AG04450 (cell line): ENCODE measurements at regions not wholly inside any gene's neighbourhood (a gene's known extent, or its start where the extent isn't known, plus 50 kb on each side); places are given as distances from the start of the nearest gene placed in this dataset.

Experiments
- CTCF ChIA-PET: fragments of 300-600, 350-600 bp; formaldehyde crosslinking; extraction: SDS; loops from one replicate; lab custom pipeline; 2022; ENCODE audit warnings: antibody characterized with exemption, inconsistent platforms; lab: Charles Lee
- POLR2A ChIA-PET: fragments of 350-600 bp; formaldehyde crosslinking; extraction: SDS; loops from one replicate; lab custom pipeline; 2021; ENCODE audit warnings: antibody characterized with exemption, inconsistent platforms; lab: Yijun Ruan, JAX
- DNase-seq: peaks from one replicate; pipeline ENCODE4 v3.0.0-alpha.2; 2011; ENCODE audit warnings: low read depth, low spot score
- H3K27ac ChIP-seq: one replicate; pipeline ENCODE4 v1.5.1; 2012; ENCODE audit warnings: low read depth, low read length, control low read depth
- H3K27me3 ChIP-seq: one replicate; pipeline ENCODE4 v1.6.0; 2012; ENCODE audit warnings: low read length; ENCODE audit not compliant: control insufficient read depth, insufficient read depth
- H3K4me3 ChIP-seq: 2 replicates; pipeline ENCODE4 v1.5.1; 2011; ENCODE audit warnings: mild to moderate bottlenecking, low read depth, low read length, control low read depth
- H3K9me3 ChIP-seq: 2 replicates; pipeline ENCODE4 v1.5.1; 2012; ENCODE audit warnings: low read length; ENCODE audit not compliant: control insufficient read depth, insufficient read depth
- TF ChIP-seq, protein P1 (sequence below): IDR thresholded peaks from 2 replicates; pipeline ENCODE4 v1.5.1; 2011; ENCODE audit warnings: low read depth, low read length, control low read depth, inconsistent platforms

DNA sequence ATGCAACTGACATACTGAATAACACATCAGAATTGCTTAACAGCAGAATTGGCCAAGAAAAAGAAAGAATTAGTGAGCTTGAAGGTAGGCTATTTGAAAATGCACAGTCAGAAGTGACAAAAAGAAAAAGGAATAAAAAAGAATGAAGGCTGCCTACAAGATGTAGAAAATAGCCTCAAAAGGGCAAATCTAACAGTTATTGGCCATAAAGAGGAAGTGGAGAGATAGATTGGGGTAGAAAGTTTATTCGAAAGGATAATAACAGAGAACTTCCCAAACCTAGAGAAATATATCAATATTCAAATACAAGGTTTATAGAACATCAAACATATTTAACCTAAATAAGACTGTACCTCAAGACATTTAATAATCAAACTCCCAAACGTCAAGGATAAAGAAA, 67.5 kb downstream of the ATP6V1G3 start:
- TF ChIP-seq, protein P1, sequence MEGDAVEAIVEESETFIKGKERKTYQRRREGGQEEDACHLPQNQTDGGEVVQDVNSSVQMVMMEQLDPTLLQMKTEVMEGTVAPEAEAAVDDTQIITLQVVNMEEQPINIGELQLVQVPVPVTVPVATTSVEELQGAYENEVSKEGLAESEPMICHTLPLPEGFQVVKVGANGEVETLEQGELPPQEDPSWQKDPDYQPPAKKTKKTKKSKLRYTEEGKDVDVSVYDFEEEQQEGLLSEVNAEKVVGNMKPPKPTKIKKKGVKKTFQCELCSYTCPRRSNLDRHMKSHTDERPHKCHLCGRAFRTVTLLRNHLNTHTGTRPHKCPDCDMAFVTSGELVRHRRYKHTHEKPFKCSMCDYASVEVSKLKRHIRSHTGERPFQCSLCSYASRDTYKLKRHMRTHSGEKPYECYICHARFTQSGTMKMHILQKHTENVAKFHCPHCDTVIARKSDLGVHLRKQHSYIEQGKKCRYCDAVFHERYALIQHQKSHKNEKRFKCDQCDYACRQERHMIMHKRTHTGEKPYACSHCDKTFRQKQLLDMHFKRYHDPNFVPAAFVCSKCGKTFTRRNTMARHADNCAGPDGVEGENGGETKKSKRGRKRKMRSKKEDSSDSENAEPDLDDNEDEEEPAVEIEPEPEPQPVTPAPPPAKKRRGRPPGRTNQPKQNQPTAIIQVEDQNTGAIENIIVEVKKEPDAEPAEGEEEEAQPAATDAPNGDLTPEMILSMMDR, result no peak
- ChIA-PET POLR2A (no interaction called here), CTCF (no interaction called here)
- Histone ChIP-seq H3K27ac (no peak overlapping the region), H3K4me3 (no peak overlapping the region), H3K27me3 (no peaks in the 10 kb centered on the region), H3K9me3 (no peaks in the 10 kb centered on the region)
- no peak for DNase-seq

GRCh38 chr1:198472119-198472518, 68.4 kb downstream of the ATP6V1G3 start:
- Histone ChIP-seq H3K9me3 (no peaks in the 10 kb centered on the region), H3K27ac (no peak overlapping the region), H3K27me3 (no peaks in the 10 kb centered on the region), H3K4me3 (no peak overlapping the region)
- DNase-seq, result no peak
- ChIA-PET POLR2A (no interaction called here), CTCF (interaction anchor here (0.6 kb wide), 1 partner anchor 1346 kb away, joined by 4 read pairs; no protein-coding TSS in a partner anchor)
- TF ChIP-seq, protein P1, result no peak

- DNase-seq, result no peak
- TF ChIP-seq, protein P1, result no peak
- ChIA-PET POLR2A (interaction anchor here (0.8 kb wide), 1 partner anchor 141 kb away, joined by 3 read pairs; no protein-coding TSS in a partner anchor), CTCF (interaction anchor here (0.8 to 3.8 kb wide), 6 partner anchors 12 to 379 kb away, joined by 3 to 34 read pairs (median 4); no protein-coding TSS in a partner anchor)
- no peaks in the 10 kb centered on the region for H3K9me3 ChIP-seq
- no peak overlapping the region for H3K4me3 ChIP-seq
- no peaks in the 10 kb centered on the region for H3K27me3 ChIP-seq
- no peak overlapping the region for H3K27ac ChIP-seq
These were observed 72.6 kb downstream of the ATP6V1G3 start for GRCh38 chr1:198467907-198468306.

DNA sequence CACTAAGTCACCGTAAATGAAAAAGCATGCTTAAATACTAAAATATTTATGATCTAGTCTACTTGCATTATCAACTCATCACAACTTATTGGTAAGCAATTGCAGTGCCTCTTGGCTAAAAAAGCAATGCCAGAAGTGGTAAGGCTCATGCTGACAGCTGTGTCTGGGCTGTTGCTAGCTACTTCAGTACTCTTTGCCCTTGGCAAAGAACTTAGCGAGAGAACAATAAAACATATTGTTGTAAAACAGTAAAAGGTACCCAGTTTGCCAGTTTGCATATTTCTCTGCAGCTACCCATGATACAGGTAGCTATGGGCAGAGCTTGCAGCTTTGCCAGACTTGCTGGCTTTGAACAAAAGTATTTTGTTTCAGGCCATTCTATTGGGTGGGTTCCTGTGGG, 73.1 kb downstream of the ATP6V1G3 start:
- no peak for DNase-seq
- ChIA-PET CTCF (interaction anchor here (0.5 to 3.8 kb wide), 7 partner anchors 13 to 537 kb away, joined by 3 to 34 read pairs (median 6); no protein-coding TSS in a partner anchor), POLR2A (no interaction called here)
- H3K9me3 ChIP-seq, result no peaks in the 10 kb centered on the region
- H3K27ac ChIP-seq, result no peak overlapping the region
- H3K27me3 ChIP-seq, result no peaks in the 10 kb centered on the region
- TF ChIP-seq, protein P1, result no peak
- H3K4me3 ChIP-seq, result no peak overlapping the region

GRCh38 chr1:198465201-198466144, 75.0 kb downstream of the ATP6V1G3 start:
- no peaks in the 10 kb centered on the region for H3K9me3 ChIP-seq
- POLR2A ChIA-PET, result no interaction called here
- CTCF ChIA-PET, result interaction anchor here (0.7 to 3.8 kb wide), 17 partner anchors 9 to 945 kb away, joined by 3 to 34 read pairs (median 4); no protein-coding TSS in a partner anchor
- no peak overlapping the region for H3K4me3 ChIP-seq
- TF ChIP-seq, protein P1, result peak; percentile 65
- peak; percentile 41 for DNase-seq
- H3K27ac ChIP-seq, result no peak overlapping the region
- H3K27me3 ChIP-seq, result no peaks in the 10 kb centered on the region
